Heart left ventricle (tissue), 13 donors: ENCODE measurements at regions not wholly inside any gene's neighbourhood (a gene's known extent, or its start where the extent isn't known, plus 50 kb on each side); places are given as distances from the start of the nearest gene placed in this dataset.

ENCODE experiments used
- POLR2A ChIP-seq, 2 donors: fragments of 450-650 bp; IDR thresholded peaks; one replicate each; pipeline ENCODE4 v1.6.1; 2017; ENCODE audit warnings: antibody characterized with exemption in 2 of 2, mild to moderate bottlenecking in 2 of 2, moderate library complexity in 2 of 2
- TF ChIP-seq, protein P1 (sequence below), 12 donors: fragments of 200-600 bp; sonication (generic) in 4 of 12; IDR thresholded peaks; one replicate each; pipeline versions ENCODE4 v1.5.0 to v1.8.0; 2018 to 2022; ENCODE audit warnings: antibody characterized with exemption in 12 of 12, mild to moderate bottlenecking in 5 of 12
- donor health status: ischemic (EF 13 %, LVEDD 7.1; RV severe dilation, severe dysfunction).
- donor health status: DM: no; HTN: yes; CAD: no.
- donor health status: DM: no; HTN: no; CAD: no.
- donor health status: ischemic (EF 25% LVEDD 6.9; RV normal size, moderate dysfunction).
- donor health status: ischemic (EF 25% LVEDD 5.7; RV mildly dilated, moderate dysfunction).
- donor health status: ischemic (EF 35%, LVEDD 5.7; RV mildly dilated, moderate dysfunction).
- donor health status: nonischemic (EF 11% LVEDD 7.7; RV severe dilation, severe dysfunction).
- donor health status: DM: yes; HTN: yes; CAD: no.
- donor health status: PGD.
- donor health status: ischemic (EF 29% LVEDD 5.4; RV normal size, mild dysfunction).
- donor health status: nonischemic (EF 23%, LVEDD 6.1; RV moderate dilation, normal function).

DNA sequence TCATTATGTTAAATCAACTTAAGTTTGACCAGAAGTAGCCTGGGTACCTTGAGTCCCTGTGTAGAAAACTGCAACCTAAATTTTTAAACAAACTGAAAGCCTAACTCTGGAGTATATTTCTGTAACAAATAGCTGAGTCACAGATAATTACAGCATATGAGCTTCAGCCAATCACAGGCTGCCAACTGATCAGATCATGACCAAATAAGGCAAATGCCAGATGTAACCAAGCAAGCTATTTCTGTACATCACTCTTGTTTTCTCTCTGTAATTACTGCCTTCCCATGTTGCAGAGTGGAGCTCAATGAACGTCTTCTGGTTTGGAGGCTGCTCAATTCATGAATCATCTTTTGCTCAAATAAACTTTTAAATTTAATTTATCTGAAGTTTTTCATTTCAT is 980.9 kb upstream of the DIAPH2 start:
- TF ChIP-seq, protein P1, sequence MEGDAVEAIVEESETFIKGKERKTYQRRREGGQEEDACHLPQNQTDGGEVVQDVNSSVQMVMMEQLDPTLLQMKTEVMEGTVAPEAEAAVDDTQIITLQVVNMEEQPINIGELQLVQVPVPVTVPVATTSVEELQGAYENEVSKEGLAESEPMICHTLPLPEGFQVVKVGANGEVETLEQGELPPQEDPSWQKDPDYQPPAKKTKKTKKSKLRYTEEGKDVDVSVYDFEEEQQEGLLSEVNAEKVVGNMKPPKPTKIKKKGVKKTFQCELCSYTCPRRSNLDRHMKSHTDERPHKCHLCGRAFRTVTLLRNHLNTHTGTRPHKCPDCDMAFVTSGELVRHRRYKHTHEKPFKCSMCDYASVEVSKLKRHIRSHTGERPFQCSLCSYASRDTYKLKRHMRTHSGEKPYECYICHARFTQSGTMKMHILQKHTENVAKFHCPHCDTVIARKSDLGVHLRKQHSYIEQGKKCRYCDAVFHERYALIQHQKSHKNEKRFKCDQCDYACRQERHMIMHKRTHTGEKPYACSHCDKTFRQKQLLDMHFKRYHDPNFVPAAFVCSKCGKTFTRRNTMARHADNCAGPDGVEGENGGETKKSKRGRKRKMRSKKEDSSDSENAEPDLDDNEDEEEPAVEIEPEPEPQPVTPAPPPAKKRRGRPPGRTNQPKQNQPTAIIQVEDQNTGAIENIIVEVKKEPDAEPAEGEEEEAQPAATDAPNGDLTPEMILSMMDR (IDR thresholded peaks at IDR 0.05) = no peak
- TF ChIP-seq POLR2A (IDR thresholded peaks at IDR 0.05) = no peak
